NCI-H748 (cell line): ENCODE measurements at regions not wholly inside any gene's neighbourhood (a gene's known extent, or its start where the extent isn't known, plus 50 kb on each side); places are given as distances from the start of the nearest gene placed in this dataset.
A peak's percentile ranks its signal among the peaks of the same experiment; 100 is the strongest.

Experiments used
- DNase-seq: peaks from one replicate; lab custom pipeline; 2025; ENCODE audit not compliant: unreplicated experiment; lab: John Stamatoyannopoulos, UW

DNA sequence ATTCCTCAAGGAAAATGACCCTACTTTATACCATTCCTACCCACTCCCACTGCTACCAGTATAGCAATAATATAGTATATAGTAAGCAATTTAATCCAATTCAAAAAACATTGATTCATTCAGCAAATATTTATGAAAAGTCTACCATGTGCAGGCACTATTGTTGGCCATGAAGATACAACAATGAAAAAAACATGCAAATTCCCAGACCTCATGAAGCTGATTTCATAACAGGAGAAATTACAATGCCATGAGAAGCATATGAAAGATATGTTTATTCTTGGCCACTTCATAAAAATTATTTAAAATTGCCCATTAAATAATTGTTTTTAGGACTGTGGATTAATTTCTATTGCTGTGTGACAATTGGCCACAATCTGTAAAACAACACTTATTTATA, 315.8 kb upstream of the COL8A1 start:
- no peak for DNase-seq

DNA sequence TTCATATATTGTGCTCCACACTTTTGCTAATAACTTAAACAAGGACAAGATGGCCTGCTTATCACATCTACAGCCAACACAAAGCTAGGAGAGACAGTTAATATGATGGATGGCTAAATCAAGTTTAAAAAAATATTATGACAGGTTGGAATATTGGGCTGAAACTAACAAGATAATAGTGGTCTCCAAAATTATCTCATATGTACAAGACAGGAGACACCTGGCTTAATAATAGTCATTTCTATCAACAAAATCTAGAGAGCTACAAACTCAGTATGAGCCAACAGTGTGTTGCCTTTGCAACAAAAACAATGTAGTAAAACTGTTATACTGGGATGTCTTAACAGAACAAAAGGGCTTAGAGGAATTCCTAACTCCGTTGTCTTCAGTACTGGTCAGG, 317.1 kb upstream of the COL8A1 start:
- no peak for DNase-seq

- no peak for DNase-seq
Observed at GRCh38 chr3:99319961-99320360, 318.4 kb upstream of the COL8A1 start.

DNA sequence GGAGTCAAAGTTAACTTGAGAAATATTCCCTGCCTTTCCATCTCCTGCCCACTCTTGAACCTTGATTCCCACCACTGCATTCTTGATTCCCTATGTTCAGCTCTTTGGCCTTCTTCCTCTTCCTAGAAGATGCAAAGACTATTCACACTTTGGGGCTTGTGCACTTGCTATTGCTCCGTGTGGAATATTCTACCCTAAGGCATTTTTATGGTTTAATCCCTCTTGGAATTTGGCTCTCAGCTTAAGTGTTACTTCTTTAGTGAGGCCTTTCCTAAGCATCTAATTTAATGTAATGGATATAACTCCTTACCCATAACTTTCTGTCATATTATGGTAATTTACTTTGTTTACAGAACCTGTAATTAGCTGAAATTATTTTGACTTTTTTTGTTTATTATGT, 318.9 kb upstream of the COL8A1 start:
- no peak for DNase-seq

DNA sequence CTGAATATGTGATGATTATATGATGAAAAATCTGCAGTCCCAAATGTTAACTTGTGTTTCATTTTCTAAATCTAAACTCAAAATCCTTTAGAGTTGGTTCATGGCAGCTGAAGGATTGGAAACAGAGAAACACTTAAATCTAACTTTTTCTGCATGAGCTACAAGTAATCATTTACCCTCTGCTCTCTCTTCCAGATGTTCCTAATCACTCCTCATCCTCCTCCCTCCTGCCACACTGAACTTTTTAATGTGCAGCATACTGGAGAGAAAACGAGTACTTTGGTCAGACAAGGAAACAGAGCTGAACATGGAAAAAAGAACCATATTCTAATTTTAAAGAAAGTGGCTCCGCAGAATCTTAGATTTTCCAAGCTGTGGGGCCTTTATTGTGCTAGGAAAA, 321.2 kb upstream of the COL8A1 start:
- no peak for DNase-seq

- no peak for DNase-seq
Observed at GRCh38 chr3:99315896-99316295, 322.5 kb upstream of the COL8A1 start.

DNA sequence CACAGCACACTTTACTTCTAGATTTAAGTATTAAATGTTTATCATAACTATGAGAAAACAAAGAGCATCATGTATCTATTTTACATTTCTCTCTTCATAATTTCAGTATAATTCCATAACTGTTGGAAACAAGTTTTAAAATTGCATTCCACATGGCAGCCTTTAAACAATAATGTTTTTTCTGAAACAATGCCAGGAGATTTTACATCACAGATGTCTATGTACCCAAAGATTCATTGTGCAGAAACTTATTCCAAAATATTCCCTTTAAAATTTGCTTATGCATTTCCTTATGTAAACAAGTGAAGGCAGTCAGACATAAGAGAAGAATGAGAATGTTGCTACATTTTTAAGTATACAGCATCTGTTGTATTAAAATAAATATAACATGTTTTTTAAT, 324.9 kb upstream of the COL8A1 start:
- DNase-seq = no peak

DNA sequence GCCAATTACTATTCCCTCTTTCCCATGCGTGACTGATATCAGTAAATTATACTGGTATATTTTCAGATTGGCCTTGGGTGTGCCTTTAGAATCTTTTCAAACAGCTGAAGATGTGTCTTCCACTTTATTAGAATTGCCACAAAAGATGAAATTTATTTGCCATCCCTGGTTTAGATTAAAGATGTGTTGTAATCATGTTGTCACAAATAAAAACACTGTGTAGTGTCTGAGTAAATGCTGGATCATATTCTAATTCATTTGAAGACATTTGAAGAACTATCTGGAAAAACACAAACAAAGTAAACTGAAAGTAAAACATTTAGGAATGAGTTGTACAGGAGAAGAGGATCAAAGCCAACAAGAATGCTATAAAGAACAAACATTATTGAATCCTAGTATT, 339.7 kb upstream of the COL8A1 start:
- DNase-seq = no peak

DNA sequence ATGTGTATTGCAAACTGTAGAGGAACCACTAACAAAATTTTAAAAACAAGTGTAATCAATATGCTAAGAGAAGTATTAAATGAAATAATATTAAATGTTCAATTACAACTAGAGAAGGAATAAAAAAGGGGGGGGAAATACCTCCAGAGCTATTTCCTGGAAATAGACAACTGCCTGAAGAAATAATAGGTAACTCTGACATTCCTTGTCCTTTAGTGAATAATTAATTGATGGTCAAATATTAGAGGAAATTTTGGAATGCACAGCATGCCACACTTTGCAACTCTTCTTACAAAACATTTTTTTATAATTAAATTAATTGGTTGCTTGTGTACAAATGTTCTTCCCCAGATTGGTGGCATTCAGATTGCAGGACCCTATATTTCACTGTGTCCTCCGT, 342.6 kb upstream of the COL8A1 start:
- DNase-seq = no peak

DNA sequence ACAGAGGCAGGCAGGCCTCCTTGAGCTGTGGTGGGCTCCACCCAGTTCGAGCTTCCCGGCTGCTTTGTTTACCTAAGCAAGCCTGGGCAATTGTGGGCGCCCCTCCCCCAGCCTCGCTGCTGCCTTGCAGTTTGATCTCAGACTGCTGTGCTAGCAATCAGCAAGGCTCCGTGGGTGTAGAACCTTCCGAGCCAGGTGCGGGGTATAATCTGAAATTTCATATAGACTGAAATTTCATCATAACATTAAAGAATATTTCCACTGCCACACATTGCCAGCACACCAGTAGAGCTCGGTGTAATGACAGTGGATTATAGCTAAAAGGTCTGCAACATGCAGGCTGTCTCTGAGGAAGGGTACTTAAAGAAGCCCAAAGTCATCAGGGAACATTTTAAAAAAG, 344.3 kb upstream of the COL8A1 start:
- DNase-seq = peak; percentile 25

DNA sequence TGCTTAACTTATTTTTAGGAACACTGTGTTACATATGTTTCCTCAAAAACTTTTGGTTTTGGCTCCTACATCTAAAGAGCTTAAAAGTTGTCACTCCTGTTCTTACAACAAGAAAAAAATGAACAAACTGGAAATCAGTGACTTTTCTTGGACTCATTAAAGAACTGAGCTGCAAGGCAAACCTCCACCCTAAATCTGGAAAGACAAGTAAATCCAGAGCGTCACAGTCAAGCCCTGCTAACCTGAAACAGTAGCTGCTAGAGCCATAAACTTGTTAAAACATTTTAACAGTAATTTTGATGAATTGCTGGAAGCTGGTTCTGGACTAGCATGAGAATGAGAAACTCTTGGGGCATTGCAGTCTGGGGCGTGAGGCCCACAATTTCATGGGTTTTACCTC, 350.5 kb upstream of the COL8A1 start:
- no peak for DNase-seq

- DNase-seq = peak; percentile 85
Observed at GRCh38 chr3:99286266-99286845, 352.0 kb upstream of the COL8A1 start.

DNA sequence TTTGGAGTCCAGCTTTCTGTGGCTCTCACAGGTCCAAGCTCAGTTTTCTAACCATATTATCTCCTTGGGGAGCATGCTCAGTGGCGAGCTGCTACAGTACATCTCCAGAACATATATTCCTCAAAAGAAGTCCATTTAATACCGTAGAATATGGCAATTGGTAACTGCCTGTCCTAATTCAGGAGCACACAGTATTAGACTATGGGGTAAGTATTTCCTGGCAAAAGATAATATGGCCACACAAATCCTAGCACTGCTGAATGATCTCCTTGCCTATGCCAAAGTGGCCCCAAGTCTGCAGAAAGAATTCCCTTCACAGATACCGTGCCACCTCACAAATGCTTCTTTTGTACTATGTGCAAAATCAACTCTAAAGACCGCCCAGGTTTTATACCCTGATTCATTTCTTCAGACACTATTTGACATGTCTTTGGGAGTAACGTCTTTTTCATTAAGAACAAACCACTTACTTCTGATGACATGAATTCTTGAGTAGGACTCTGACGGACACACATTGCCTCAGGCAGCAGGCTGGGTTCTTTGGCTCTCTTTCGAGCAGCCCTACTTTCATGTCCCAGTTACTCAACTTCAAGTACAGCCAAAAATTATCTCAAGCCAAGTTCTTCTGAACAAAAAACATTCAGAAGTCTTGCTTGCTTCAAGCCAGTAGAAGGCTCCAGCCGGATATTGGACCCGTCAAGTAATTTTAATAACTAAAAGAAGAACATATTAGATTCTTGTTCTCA, 368.3 kb upstream of the DCBLD2 start:
- no peak for DNase-seq

DNA sequence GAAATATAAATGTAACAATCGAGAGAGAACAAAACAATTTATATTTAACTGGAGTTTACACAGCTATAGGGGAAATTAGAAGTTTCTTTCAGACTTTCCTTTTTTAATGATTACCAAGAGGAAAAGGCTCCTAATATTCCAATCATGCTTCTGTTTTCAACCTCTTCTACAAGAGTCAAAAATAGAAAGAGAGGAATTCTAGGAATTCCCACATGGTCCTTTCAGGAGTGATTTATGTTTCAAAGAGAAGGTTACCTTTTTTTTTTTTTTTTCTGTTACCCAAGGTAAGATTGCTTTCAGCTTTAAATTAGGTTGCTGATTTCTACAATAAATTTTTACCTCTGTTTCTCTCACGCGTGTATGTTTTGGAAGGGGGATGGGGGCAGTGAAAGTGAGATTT, 355.3 kb upstream of the DCBLD2 start:
- no peak for DNase-seq

DNA sequence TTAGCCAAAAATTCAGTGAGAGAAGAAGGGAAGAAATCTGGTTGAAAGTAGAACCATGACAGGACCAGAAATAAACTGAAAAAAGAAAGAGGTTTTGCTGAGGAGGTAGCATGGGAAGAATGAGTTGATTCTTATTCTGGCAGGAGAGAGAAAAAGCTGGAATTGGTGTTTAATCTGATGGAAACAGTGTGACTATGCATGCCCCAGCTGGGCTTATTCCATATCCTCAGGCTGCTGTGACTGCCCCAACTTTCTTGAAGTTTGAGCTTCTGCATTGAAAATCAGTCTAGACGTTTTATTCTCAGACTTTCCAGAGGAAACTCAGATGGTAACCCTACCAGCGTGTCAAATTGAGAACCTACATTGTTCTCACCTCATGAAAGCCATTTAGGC, 352.5 kb upstream of the DCBLD2 start:
- DNase-seq = no peak

GRCh38 chr3:99250821-99251355, 349.4 kb upstream of the DCBLD2 start:
- DNase-seq = no peak

- DNase-seq = peak; percentile 3
Observed at GRCh38 chr3:99250272-99250671, 348.8 kb upstream of the DCBLD2 start.

DNA sequence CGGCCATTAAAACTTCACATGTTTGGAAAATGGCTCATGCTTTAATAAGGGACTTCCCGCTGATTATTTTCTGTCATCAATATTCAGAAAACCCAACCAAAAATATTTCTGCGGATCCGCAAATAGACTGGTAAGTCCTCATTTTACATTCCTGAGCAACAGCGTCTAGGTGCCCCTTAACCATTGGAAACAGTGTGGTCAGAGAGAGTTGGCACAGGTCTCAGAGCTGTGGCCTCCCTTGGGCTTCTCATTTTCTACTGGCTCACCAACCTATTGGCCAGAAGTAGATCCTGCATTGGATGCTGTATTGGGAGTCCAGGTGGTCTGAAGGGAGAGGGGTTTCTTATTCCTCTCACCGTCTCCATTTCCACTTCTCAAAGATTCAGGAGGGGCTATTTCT, 348.1 kb upstream of the DCBLD2 start:
- no peak for DNase-seq

DNA sequence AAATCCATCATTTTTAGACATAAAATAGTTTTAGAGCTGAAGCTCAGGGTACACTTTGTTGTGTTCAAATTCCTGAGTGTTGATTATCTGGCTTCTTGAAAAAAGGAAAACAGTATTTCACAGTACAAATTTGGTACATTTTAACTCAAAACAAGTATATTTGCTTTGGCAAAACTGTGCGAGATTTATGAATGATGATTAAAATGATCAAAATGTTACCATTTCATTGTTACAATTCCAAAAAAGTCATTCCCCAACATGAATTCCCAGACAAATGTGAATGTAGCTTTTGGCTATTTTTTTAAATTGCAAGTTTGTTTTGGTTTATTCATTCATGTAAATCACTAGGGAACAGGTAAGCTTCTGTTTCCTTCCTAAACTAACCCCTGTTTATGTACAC, 347.4 kb upstream of the DCBLD2 start:
- no peak for DNase-seq

- no peak for DNase-seq
Observed at GRCh38 chr3:99248130-99248529, 346.6 kb upstream of the DCBLD2 start.

DNA sequence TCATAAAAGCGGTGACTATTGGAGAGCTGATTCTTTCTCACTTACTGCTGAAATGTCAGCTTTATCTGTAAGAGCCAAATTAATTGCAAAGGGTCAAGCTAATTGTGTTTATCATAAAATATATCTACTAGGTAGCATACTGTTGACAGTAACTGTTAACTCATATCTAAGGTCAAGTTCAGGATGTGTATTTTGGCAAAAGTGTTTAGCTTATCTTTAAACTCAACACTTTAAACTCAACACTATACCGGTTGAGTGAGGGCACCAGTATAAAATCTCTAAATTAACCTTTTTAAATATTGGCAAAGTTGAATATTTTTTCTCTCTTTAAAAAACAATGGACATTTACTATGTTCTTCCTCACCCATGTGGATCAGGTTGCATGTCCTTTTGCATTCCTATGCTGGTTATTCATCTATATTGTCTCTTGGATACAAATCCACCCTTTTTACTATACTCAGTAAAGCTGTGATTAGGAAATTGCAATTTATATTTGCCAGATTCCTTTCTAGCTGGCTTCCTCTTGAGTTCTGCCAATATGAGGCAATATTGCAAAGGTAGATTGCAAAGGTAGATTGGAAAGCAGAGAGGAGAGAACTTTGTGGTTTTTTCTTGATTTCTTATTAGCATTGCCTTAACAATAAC, 344.6 kb upstream of the DCBLD2 start:
- DNase-seq = no peak

- no peak for DNase-seq
Observed at GRCh38 chr3:99242271-99242670, 340.8 kb upstream of the DCBLD2 start.
